Activated CD8-positive, alpha-beta memory T cell treated with anti-CD3 and anti-CD28 coated beads, Interleukin-2, amount 50 U/mL, for 24 hours (primary cell): ENCODE measurements at regions not wholly inside any gene's neighbourhood (a gene's known extent, or its start where the extent isn't known, plus 50 kb on each side); places are given as distances from the start of the nearest gene placed in this dataset.
"Not testable (repeated sequence)": the region's sequence is repeated elsewhere in the genome, so short reads cannot be mapped to it uniquely, and the experiment has no call there.

Experiments used
- DNase-seq: peaks from one replicate; pipeline ENCODE4 v3.0.0-alpha.2; 2020; ENCODE audit errors: extremely low read depth

DNA sequence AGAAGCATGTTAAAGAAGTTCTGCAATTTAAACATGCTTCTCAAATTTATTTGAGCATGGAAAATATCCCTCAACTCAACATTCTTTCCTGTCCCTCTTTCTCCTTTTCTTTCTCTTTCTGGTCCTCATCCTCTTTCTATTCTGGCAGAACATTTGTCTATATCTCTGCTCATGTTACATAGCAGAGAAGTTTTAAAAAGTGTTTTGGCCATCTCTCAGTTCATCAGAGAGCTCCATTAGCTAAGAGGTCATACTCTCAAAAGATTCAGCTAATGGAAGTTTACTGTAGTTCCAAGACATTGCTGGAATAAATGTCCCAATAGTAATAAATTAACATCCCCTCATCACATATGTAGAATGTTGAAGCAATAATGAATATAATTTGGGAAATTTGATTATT lies 53.5 kb downstream of the XCL2 start:
- no peak for DNase-seq

GRCh38 chr1:168488138-168488537 lies 55.7 kb downstream of the XCL2 start:
- no peak for DNase-seq

GRCh38 chr1:168486820-168487219 lies 57.0 kb downstream of the XCL2 start:
- DNase-seq, result not testable (repeated sequence)

GRCh38 chr1:168485048-168485447 lies 58.7 kb downstream of the XCL2 start:
- DNase-seq, result no peak

DNA sequence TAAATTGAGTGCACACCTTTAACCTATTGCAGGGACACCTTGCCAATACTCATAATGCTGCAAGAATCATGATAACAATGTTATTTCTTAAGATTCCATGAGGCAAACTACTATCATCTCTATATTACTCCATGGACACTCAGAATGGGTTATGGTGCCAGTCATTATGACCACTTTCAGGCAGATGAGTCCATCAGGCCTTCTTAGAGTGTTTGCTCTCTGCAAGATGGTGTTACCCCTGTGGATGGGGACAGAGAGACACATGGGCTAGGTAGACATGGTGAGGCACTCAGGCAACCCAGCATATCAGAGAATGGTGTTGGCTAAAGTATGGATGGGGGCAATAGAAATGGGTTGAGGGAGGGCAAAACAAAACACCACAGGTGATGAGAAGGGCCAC lies 59.7 kb downstream of the XCL2 start:
- no peak for DNase-seq

DNA sequence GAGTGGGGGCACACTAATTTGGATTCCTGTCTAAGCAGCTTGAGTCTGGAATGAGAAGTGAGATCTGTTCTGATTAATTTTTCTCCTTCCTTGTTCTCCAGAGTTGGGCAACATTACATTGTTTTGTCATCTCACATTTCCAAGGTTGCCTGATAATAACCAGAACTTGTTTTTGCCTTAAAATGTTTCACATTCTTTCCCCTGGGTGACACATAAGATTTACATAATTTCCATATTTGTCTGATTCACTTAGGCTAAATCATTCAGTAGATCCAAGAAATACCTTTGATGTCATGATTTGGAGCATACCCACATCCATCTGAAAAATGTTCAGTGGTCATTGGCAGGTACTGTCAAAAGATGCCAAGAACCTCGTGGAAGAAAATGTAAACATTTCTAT lies 60.3 kb downstream of the XCL2 start:
- DNase-seq, result no peak

DNA sequence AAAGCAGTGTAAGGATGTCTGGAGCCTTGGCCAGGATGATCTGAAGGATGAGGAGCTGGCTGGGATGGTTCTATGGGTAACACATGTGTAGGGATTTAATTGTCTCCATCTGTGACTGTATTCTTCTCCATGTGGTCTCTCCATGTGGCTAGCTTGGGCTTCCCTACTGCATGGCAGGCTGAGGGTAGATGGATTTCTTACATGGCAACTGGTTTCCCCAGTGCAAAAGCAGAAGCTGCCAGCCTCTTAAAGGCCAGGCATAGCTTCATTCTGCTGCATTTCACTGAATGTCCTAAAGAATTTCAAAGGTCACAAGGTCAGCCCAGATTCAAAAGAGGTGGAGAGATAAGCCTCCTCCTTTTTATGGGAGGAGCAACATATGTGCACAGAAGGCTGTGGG lies 61.7 kb downstream of the XCL2 start:
- DNase-seq, result no peak

- DNase-seq, result no peak
These were observed 62.2 kb downstream of the XCL2 start for GRCh38 chr1:168481586-168481985.

DNA sequence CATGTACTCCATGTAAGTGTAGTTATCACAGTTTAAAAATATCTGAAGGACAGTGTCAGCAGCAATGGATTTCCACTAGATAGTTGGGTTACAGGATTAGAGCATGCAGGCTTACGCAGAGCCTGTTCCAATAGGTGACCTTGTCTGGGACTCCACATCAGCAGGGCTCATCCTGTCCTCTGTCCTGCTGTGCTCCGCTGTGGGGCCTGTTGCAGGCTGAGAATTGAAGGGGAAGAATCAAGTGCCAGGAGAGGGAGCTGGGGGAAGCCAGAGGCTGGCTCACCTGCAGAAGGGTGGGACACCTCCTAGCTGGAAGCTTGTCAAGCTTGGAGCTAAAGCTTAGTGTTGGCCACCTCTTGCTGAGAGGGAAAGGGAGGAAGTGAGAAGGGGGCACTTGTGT lies 62.8 kb downstream of the XCL2 start:
- DNase-seq, result no peak

DNA sequence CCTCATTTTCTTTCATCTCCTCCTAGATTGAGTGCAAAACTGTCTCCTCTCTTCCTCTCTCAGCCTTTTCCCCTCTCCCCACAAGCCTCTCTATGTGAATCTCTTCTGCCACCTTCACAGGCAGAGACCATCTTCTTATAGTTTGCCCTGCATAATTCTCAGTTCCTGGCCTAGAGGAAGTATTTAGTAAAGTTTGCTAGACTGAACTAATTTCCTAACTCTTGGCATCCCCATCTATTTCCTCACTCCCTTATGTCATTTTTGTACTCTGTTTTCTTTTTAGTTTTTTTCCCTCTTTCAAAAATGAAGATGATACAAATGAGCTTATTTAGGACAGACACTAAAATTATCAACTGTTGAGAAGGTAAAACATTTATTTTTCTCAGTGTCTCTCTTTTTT lies 66.0 kb downstream of the XCL2 start:
- no peak for DNase-seq

- DNase-seq, result no peak
These were observed 67.0 kb downstream of the XCL2 start for GRCh38 chr1:168476588-168477385.

DNA sequence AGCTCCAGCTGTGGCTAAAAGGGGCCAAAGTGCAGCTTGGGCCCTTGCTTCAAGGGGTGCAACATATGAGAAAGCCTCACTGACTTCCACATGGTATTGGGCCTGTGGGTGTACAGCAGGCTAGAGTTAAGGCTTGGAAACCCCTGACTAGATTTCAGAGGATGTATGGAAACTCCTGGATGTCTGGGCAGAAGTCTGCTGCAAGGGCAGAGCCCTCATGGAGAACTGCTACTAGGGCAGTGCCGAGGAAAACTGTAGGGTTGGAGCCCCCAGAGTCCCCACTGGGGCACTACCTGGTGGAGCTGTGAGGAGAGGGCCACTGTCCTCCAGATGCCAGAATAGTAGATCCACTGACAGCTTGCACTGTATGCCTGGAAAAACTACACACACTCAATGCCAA lies 69.5 kb downstream of the XCL2 start:
- no peak for DNase-seq

- DNase-seq, result no peak
These were observed 70.7 kb downstream of the XCL2 start for GRCh38 chr1:168473126-168473525.

- no peak for DNase-seq
These were observed 71.6 kb downstream of the XCL2 start for GRCh38 chr1:168472223-168472622.

DNA sequence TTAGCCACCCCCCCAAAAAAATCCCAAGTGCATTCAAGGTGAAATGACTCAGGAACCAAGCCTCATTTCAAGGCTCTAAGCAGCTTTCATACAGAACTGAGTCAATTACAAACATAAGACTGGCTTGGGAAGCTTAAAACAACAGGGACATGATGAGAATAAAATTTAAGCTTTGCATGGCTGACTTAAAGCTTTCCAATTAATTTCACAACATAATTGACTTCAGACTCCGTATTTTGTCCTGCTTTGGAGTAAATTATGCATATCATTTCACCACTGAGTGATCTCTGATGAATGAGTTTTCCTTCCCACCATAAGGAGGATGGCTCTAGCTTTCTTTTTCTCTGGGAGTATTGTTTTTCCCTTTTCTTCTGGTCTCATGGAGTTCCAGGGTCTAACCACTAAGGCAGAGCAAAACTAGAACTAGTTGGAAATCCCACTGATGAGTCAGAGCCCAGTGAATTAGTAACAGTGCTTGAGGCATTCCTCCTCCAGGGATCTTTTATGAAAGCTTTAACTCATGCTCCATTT lies 72.8 kb downstream of the XCL2 start:
- no peak for DNase-seq

DNA sequence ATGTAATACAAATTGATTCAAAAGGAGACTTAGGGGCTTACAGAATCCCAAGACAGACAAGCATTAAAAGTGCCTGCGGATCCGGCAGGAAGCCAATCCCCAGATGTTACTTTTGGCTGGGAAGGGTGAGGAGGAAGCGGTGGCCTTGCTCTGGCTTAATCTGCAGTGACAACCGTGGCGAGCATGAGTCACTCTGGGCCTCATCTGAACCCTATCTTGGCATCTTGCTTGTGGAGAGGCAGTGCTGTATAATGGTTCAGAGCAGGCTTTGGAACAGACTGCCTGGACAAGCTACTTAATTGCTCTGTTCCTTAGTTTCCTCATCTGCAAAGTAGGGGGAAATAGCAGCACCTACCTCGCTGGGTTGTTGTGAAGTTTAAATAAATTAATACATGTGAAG lies 74.1 kb downstream of the XCL2 start:
- DNase-seq, result peak; percentile 6

DNA sequence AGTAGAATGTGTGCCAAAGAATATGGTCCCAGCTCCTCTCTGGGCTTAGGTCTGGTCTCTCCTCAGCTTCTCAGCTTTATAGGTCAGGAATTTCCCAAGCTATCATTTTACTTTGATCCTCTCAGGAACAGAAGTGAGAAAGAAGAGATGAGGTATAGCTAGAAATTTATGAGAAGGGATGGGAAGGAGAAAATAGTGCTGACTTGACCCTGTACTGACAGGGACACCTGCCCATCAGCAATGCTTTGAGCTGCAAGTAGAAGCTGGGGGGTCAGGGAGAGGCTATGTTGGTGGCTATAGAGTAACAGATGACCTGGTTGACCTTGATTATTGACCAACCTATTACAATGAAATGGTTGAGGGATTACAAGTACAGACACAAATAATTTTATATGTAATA lies 75.0 kb downstream of the XCL2 start:
- DNase-seq, result no peak

GRCh38 chr1:168468042-168468809 lies 75.6 kb downstream of the XCL2 start:
- DNase-seq, result no peak

GRCh38 chr1:168467452-168467851 lies 76.3 kb downstream of the XCL2 start:
- DNase-seq, result no peak

DNA sequence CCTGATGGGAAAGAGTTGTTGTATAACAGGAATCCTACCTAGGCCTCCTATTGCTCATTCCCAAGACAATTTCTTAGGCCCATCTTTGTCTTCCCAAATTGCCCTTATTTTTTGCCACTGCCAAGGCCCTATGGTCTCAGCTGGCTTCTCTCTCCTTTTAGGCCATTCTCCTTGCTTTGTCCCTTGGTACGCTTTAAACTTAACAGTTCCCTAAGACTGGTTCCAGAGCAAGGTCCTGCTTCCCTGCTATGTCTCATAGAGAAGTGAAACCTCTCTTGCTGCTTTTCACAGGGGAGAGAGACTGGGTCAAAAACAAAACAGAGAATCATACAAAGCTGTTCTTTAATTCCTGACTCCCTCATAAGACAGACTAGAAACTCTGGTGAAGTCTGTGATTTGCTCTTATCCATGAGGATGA lies 77.1 kb downstream of the XCL2 start:
- DNase-seq, result no peak

DNA sequence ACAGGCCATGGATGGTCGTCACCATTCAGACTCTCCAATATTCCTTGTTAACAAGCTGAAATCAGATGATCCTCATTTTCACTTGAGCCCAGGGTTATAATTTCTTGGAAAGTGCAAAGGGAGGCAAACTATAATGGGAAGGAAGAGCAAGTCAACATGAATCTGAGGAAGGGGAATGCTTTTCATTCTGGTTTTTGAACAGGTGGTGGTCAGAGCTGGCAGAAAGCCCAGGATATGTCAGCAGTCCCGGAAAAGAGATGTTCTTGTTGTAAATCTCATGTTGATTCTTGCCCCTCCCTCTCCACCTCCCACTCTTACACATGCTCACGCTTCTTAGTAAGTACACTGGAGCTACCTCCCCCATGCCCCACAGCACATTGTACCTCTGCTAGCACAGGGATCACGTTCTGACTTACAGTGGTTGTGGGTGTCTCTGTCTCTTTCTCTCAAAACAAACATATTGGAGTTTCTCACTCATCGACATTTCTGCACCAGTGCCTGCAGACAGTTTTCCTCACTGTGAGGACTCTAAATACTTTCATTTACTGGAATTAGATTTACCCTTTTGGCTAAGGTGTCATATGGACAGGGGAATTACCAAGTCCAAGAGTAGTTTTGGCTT lies 77.6 kb downstream of the XCL2 start:
- peak; percentile 14 for DNase-seq

GRCh38 chr1:168461108-168461507 lies 82.7 kb downstream of the XCL2 start:
- not testable (repeated sequence) for DNase-seq

DNA sequence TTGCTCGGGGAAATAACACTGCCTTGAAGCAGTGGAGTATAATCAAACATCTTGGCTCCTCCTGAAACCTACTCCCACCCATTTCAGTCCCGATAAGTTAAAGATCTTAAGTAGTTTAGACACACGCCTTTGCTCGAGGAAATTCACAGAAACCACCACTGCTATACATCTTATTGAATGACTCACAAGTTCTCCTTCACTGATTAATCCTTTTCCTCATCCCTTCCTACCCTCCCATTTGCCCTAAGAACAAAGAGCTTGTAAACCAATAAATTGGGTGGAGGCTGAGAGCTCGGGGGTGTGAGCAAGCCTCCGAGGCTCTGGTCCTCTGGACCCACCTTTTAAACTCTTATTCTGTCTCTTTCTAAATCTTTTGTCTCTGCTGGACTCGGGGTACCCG lies 86.5 kb downstream of the XCL2 start:
- not testable (repeated sequence) for DNase-seq
